ENCODE measurements at regions not wholly inside any gene's neighbourhood (a gene's known extent, or its start where the extent isn't known, plus 50 kb on each side); places are given as distances from the start of the nearest gene placed in this dataset.

DNA sequence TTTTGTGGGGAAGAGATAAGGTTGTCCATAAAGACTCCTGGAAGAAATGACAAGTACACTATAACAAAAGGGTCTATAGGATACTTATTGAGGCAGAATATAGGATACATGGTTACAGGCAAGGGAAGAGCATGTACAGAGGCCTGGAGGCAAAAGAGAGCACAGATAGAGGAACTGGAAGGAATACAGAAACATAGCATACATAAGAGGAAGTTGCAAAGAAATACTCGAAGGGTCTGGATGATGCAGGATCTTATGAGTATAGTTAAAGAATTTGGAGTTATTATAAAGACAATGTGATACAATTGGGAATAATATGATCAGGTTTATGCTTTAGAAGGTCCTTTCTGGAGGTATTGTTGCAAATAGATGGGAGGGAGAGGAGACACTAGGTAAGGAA lies 592.7 kb upstream of the POU3F2 start:
- no peak for TF ChIP-seq ZNF274 (IDR thresholded peaks at IDR 0.05; ENCODE audit: low read depth, low read length)
- no peak for TF ChIP-seq YY1 (IDR thresholded peaks at IDR 0.05; ENCODE audit: insufficient read depth, insufficient read length)
